GM13976 (cell line): ENCODE measurements at regions not wholly inside any gene's neighbourhood (a gene's known extent, or its start where the extent isn't known, plus 50 kb on each side); places are given as distances from the start of the nearest gene placed in this dataset.

Experiments used
- DNase-seq: peaks from one replicate; pipeline ENCODE4 v3.0.0; 2012; ENCODE audit warnings: low spot score
- in situ Hi-C: fragments of 300-500 bp; cut with MboI; formaldehyde crosslinking; loops from one replicate; pipeline ENCODE4 v1.12.0; 2022; ENCODE audit warnings: low sequenced_read_pairs, mixed read lengths, inconsistent platforms; ENCODE audit not compliant: unreplicated experiment
- TF ChIP-seq, protein P1 (sequence below): IDR thresholded peaks from 2 replicates; pipeline ENCODE4 v1.5.1; 2012; ENCODE audit warnings: borderline replicate concordance, mild to moderate bottlenecking; ENCODE audit not compliant: insufficient read depth; ENCODE audit errors: extremely low read depth, missing control alignments, control extremely low read depth

DNA sequence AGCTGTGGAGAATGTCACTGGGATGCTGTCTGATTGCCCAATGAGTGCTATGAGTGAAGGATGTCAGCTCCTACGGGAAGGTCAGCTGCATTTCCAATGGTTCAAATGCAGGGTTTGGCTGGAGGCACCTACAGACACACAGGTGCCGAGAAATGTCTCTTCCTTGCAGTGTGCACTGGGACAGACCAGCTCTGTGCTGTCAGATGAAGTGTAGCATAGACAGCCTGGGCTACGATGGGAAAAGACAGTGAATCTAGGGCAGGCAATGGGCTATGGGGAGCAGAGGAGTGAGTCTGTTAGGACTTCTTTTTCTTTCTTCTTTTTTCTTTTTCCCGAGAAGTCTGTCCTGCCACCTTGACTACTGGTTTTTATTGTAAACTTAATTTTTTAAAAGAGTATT is 223.1 kb upstream of the EOMES start:
- in situ Hi-C loops, result no loop called here
- DNase-seq, result no peak
- TF ChIP-seq, protein P1, sequence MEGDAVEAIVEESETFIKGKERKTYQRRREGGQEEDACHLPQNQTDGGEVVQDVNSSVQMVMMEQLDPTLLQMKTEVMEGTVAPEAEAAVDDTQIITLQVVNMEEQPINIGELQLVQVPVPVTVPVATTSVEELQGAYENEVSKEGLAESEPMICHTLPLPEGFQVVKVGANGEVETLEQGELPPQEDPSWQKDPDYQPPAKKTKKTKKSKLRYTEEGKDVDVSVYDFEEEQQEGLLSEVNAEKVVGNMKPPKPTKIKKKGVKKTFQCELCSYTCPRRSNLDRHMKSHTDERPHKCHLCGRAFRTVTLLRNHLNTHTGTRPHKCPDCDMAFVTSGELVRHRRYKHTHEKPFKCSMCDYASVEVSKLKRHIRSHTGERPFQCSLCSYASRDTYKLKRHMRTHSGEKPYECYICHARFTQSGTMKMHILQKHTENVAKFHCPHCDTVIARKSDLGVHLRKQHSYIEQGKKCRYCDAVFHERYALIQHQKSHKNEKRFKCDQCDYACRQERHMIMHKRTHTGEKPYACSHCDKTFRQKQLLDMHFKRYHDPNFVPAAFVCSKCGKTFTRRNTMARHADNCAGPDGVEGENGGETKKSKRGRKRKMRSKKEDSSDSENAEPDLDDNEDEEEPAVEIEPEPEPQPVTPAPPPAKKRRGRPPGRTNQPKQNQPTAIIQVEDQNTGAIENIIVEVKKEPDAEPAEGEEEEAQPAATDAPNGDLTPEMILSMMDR, result no peak

DNA sequence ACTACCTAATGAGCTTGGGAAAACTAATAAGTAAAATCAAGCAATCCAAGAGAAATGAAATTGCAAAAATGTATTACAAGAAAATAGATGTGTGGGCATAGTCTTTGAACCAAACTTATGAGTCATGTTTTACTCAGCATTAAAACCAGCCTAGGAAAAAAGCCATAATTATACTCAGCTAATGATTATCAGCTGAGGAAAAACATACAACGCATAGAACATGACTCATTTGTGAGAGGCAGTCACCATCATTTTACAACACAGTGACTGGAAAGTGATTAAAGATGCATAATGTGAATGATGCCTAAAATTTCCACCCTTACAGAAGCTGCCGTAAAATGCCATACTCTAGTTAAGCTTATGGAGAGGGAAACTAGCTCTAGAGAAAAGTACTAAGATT is 238.0 kb upstream of the EOMES start:
- no peak for DNase-seq
- in situ Hi-C loops, result no loop called here
- TF ChIP-seq, protein P1, result no peak

DNA sequence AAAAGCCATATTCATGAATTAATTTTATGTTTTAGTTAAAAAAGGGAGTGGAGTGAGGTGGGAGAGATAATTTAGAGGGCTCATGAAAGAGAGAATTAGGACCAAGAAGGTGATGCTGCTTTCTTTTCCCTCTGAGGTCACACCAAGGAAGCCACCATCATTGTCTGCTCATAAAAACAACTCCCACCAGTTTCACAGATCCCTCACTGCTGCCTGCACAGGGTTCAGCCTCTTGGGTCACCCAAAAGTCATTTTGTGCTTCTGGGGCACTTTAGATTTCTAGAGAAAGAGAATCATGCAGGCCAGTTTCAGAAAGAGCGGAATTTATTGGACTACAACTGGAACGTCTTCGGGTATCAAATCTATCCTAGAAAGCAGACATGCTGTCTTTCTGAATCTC is 241.4 kb upstream of the EOMES start:
- in situ Hi-C loops, result no loop called here
- DNase-seq, result no peak
- TF ChIP-seq, protein P1, result no peak

DNA sequence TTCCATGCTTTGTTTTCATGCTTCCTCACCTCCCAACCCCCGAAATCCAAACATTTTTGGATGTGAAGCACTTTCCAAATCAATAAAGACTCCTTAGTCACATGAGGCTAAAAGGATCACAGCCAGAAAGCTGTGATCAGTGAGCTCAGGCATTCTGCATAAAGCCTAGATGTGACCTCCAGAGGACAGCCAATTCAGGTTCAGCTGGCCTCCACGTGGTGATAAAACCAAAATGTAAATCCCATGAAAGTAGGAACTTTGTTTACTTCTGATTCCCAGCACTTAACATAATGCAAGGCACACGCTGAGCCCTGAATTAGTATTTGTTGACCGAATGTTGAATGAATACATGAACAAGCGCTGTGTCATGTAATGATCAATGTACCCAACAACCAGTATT is 249.5 kb upstream of the EOMES start:
- TF ChIP-seq, protein P1, result no peak
- in situ Hi-C loops, result no loop called here
- DNase-seq, result no peak

DNA sequence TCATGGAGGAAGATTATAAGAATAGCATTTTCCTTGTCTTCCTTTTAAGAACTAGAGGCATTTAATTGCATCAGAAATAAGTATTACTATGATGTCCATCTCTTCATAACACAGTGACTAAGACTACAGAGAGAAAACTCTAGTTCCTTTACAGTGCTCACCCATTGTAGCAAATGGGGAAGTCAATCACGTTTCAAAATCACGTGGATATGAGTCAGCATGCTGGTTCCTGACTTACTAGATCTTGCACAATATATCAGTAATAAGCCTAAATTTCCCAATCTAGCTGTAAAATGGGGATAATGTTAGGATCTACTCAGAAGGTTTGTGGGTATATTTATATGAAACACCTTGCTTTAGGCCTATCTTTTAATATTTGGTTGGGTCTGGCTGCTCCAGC is 254.8 kb upstream of the EOMES start:
- TF ChIP-seq, protein P1, result no peak
- in situ Hi-C loops, result no loop called here
- DNase-seq, result no peak

DNA sequence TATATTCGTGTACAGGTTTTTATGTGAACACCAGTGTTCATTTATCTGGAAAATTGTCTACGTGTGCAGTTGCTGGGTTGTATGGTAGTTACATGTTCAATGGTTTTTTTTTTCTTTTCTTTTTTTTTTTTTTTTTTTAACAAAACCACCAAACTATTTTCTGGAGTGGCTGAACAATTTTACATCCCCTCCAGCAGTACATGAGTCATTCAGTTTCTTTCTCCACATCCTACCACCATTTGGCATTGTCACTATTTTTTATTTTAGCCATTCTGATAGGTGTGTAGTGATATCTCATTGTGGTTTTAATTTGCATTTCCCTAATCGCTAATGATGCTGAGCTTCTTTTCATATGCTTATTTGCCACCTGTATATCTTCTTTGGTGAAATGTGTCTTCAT is 256.3 kb upstream of the EOMES start:
- TF ChIP-seq, protein P1, result no peak
- in situ Hi-C loops, result no loop called here
- DNase-seq, result no peak
